ENCODE measurements at regions not wholly inside any gene's neighbourhood (a gene's known extent, or its start where the extent isn't known, plus 50 kb on each side); places are given as distances from the start of the nearest gene placed in this dataset.

- Histone ChIP-seq H3K4me1 (ENCODE audit: insufficient read depth) (no peaks in the 10 kb centered on the region), H3K79me2 (replicated peaks; ENCODE audit: insufficient read depth) (no peaks in the 10 kb centered on the region), H4K20me1 (replicated peaks; ENCODE audit: insufficient read depth) (no peaks in the 10 kb centered on the region), H3K36me3 (ENCODE audit: insufficient read depth) (no peaks in the 10 kb centered on the region), H3K27me3 (ENCODE audit: insufficient read depth) (no peaks in the 10 kb centered on the region), H2AFZ (no peak overlapping the region), H3K9me2 (ENCODE audit: insufficient read depth) (no peaks in the 10 kb centered on the region), H3F3A (replicated peaks; ENCODE audit: low read depth) (no peaks in the 10 kb centered on the region), H3K4me2 (no peak overlapping the region), H3K27ac (ENCODE audit: low read depth) (no peak overlapping the region), H3K4me3 (no peak overlapping the region)
- H3K4me1 Mint-ChIP-seq: no peaks in the 10 kb centered on the region
- DNase-seq (ENCODE audit: low spot score): no peak
- H3K36me3 Mint-ChIP-seq (ENCODE audit: low read depth): no peaks in the 10 kb centered on the region; the same call in 2 of the 3 replicates
- no peak overlapping the region for H3K27ac Mint-ChIP-seq
- H3K27me3 Mint-ChIP-seq (ENCODE audit: insufficient read depth, low read depth, poor library complexity): peaks cover 4% of the 10 kb centered on the region
- no peak overlapping the region for H3K4me3 Mint-ChIP-seq
- TF ChIP-seq ZNF462 (CRISPR knock-in tag; IDR thresholded peaks at IDR 0.05): no peak
- no peak for TF ChIP-seq CREB1 (CRISPR knock-in tag; IDR thresholded peaks at IDR 0.05; ENCODE audit: low read depth)
- TF ChIP-seq NANOG (IDR thresholded peaks at IDR 0.05; ENCODE audit: borderline replicate concordance): no peak
- TF ChIP-seq ZNF114 (CRISPR knock-in tag; IDR thresholded peaks at IDR 0.05): no peak
- no peak for TF ChIP-seq JUNB (IDR thresholded peaks at IDR 0.05; ENCODE audit: unreplicated experiment)
- no peak for TF ChIP-seq EZH2phosphoT487 (IDR thresholded peaks at IDR 0.05; ENCODE audit: unreplicated experiment)
- TF ChIP-seq ZNF331 (CRISPR knock-in tag; IDR thresholded peaks at IDR 0.05; ENCODE audit: low read depth): no peak
- no peak for TF ChIP-seq ETS1 (IDR thresholded peaks at IDR 0.05)
- no peak for TF ChIP-seq CTCF (conservative IDR thresholded peaks at IDR 0.05; ENCODE audit: low read depth in 2 of 2)
- no peak for TF ChIP-seq REST (IDR thresholded peaks at IDR 0.05; ENCODE audit: unreplicated experiment)
- no peak for TF ChIP-seq POLR2AphosphoS5 (IDR thresholded peaks at IDR 0.05; ENCODE audit: low read depth)
- TF ChIP-seq EZH2 (IDR thresholded peaks at IDR 0.05; ENCODE audit: low read depth, unreplicated experiment): no peak
- no peaks in the 10 kb centered on the region for H3K9me3 Mint-ChIP-seq
- ATAC-seq: no peak
Measured at GRCh38 chr6:165956874-165957273, 210.8 kb downstream of the TBXT start.

All from GM23338 (cell line).